Ovary (tissue), 3 donors: ENCODE measurements at regions not wholly inside any gene's neighbourhood (a gene's known extent, or its start where the extent isn't known, plus 50 kb on each side); places are given as distances from the start of the nearest gene placed in this dataset.
"Not testable (repeated sequence)": the region's sequence is repeated elsewhere in the genome, so short reads cannot be mapped to it uniquely, and the experiment has no call there.

ENCODE experiments used
- CTCF ChIP-seq, 3 donors: fragments of 450-650 bp in 2 of 3; fragments of 200-600 bp in 1 of 3; IDR thresholded peaks; one replicate each; pipeline versions ENCODE4 v1.5.1 to v1.8.0; 2016 to 2022; ENCODE audit warnings: antibody characterized with exemption in 3 of 3, mild to moderate bottlenecking in 1 of 3
- POLR2A ChIP-seq: fragments of 450-650 bp; IDR thresholded peaks from one replicate; pipeline ENCODE4 v1.6.1; 2017; ENCODE audit warnings: antibody characterized with exemption, mild to moderate bottlenecking, moderate library complexity
- donor health status: DM: no; HTN: no; CAD: no.

GRCh38 chr16:29327631-29328408 is 78.7 kb downstream of the NPIPB11 start:
- TF ChIP-seq CTCF (IDR thresholded peaks at IDR 0.05); POLR2A: not testable (repeated sequence)
